Coronary artery (tissue), 2 donors: ENCODE measurements at regions not wholly inside any gene's neighbourhood (a gene's known extent, or its start where the extent isn't known, plus 50 kb on each side); places are given as distances from the start of the nearest gene placed in this dataset.

Source experiments
- DNase-seq: peaks from one replicate; pipeline ENCODE4 v3.0.0-alpha.2; 2017; ENCODE audit warnings: low spot score
- H3K27ac ChIP-seq, 2 donors: fragments of 200-600 bp; sonication (generic); one replicate each; pipeline ENCODE4 v1.5.1; 2016 to 2019
- H3K4me3 ChIP-seq: fragments of 200-600 bp; sonication (generic); 2 replicates; pipeline ENCODE4 v1.5.1; 2016; ENCODE audit warnings: mild to moderate bottlenecking, moderate library complexity
- CTCF ChIP-seq: fragments of 200-600 bp; sonication (generic); IDR thresholded peaks from one replicate; pipeline ENCODE4 v1.5.1; 2019; ENCODE audit warnings: antibody characterized with exemption

GRCh38 chr16:22677024-22677830, 136.7 kb upstream of the HS3ST2 start:
- Histone ChIP-seq H3K27ac (no peak overlapping the region), H3K4me3 (no peak overlapping the region)
- no peak for TF ChIP-seq CTCF
- DNase-seq = peak; percentile 70

GRCh38 chr16:22678311-22678710, 135.7 kb upstream of the HS3ST2 start:
- no peak for TF ChIP-seq CTCF
- no peak for DNase-seq
- no peak overlapping the region for H3K4me3 ChIP-seq
- no peak overlapping the region for H3K27ac ChIP-seq

GRCh38 chr16:22681554-22682291, 132.2 kb upstream of the HS3ST2 start:
- peak; percentile 73 for DNase-seq
- TF ChIP-seq CTCF = no peak

GRCh38 chr16:22683258-22683657, 130.7 kb upstream of the HS3ST2 start:
- no peak for TF ChIP-seq CTCF
- DNase-seq = peak; percentile 71

More at GRCh38 chr16:22681554-22682291, 132.2 kb upstream of the HS3ST2 start:
- H3K27ac ChIP-seq = no peak overlapping the region
- H3K4me3 ChIP-seq = no peak overlapping the region

GRCh38 chr16:22683730-22684573, 130.0 kb upstream of the HS3ST2 start:
- TF ChIP-seq CTCF = no peak
- peak overlapping the region; percentile 66 to 85 for H3K27ac ChIP-seq
- no peak overlapping the region for H3K4me3 ChIP-seq
- no peak for DNase-seq

More at GRCh38 chr16:22683258-22683657, 130.7 kb upstream of the HS3ST2 start:
- Histone ChIP-seq H3K27ac (peak overlapping the region in 1 of 2 donors; percentile 85), H3K4me3 (no peak overlapping the region)

GRCh38 chr16:22684574-22685458, 129.1 kb upstream of the HS3ST2 start:
- TF ChIP-seq CTCF = no peak
- Histone ChIP-seq H3K4me3 (peak overlapping the region; percentile 1), H3K27ac (peak overlapping the region; percentile 66 to 85)
- DNase-seq = no peak
